GM12891 (cell line): ENCODE measurements at regions not wholly inside any gene's neighbourhood (a gene's known extent, or its start where the extent isn't known, plus 50 kb on each side); places are given as distances from the start of the nearest gene placed in this dataset.

Experiments
- PAX5 ChIP-seq: IDR thresholded peaks from 2 replicates; pipeline ENCODE4 v1.6.1; 2011; ENCODE audit warnings: low read length, moderate library complexity, mild to moderate bottlenecking; ENCODE audit not compliant: insufficient read depth, severe bottlenecking
- POLR2A ChIP-seq: IDR thresholded peaks from 2 replicates; pipeline ENCODE4 v1.6.1; 2011; ENCODE audit warnings: low read depth, low read length, control low read depth
- POLR2AphosphoS5 ChIP-seq: IDR thresholded peaks from 2 replicates; pipeline ENCODE4 v1.6.1; 2011; ENCODE audit warnings: low read depth, low read length, control low read depth
- TAF1 ChIP-seq: IDR thresholded peaks from 2 replicates; pipeline ENCODE4 v1.6.1; 2011; ENCODE audit warnings: low read depth, low read length, control low read depth

GRCh38 chr11:14588681-14589080 is 54.9 kb upstream of the PDE3B start:
- TF ChIP-seq POLR2A (no peak), POLR2AphosphoS5 (no peak), PAX5 (no peak), TAF1 (no peak)
